Right renal pelvis (tissue), 4 donors: ENCODE measurements at regions not wholly inside any gene's neighbourhood (a gene's known extent, or its start where the extent isn't known, plus 50 kb on each side); places are given as distances from the start of the nearest gene placed in this dataset.

Experiments used
- DNase-seq, 4 donors: peaks; one replicate each; pipeline ENCODE4 v3.0.0-alpha.2; 2013; ENCODE audit warnings: low read depth in 4 of 4, low spot score in 3 of 4, missing footprints in 1 of 4

- DNase-seq = no peak
Measured at GRCh38 chr22:44616882-44617655, 84.9 kb upstream of the PRR5 start.

- DNase-seq = no peak
Measured at GRCh38 chr22:44616461-44616860, 85.5 kb upstream of the PRR5 start.

- no peak for DNase-seq
Measured at GRCh38 chr22:44615602-44616180, 86.3 kb upstream of the PRR5 start.

- no peak for DNase-seq
Measured at GRCh38 chr22:44615146-44615545, 86.9 kb upstream of the PRR5 start.

GRCh38 chr22:44613196-44613595 lies 88.8 kb upstream of the PRR5 start:
- DNase-seq = no peak

GRCh38 chr22:44611880-44612496 lies 90.0 kb upstream of the PRR5 start:
- no peak for DNase-seq

- no peak for DNase-seq
Measured at GRCh38 chr22:44610071-44610470, 91.9 kb upstream of the PRR5 start.

- no peak for DNase-seq
Measured at GRCh38 chr22:44609400-44609988, 92.5 kb upstream of the PRR5 start.

GRCh38 chr22:44608597-44609399 lies 93.2 kb upstream of the PRR5 start:
- DNase-seq = no peak

GRCh38 chr22:44606126-44606525 lies 95.9 kb upstream of the PRR5 start:
- no peak for DNase-seq

- DNase-seq = no peak
Measured at GRCh38 chr22:44605486-44605885, 96.5 kb upstream of the PRR5 start.

- no peak for DNase-seq
Measured at GRCh38 chr22:44604991-44605390, 97.0 kb upstream of the PRR5 start.

GRCh38 chr22:44604455-44604854 lies 97.5 kb upstream of the PRR5 start:
- DNase-seq = no peak

- DNase-seq = no peak
Measured at GRCh38 chr22:44603767-44604166, 98.2 kb upstream of the PRR5 start.

- no peak for DNase-seq
Measured at GRCh38 chr22:44601725-44602124, 100.3 kb upstream of the PRR5 start.

- no peak for DNase-seq
Measured at GRCh38 chr22:44601189-44601588, 100.8 kb upstream of the PRR5 start.

- no peak for DNase-seq
Measured at GRCh38 chr22:44600207-44600785, 101.7 kb upstream of the PRR5 start.

GRCh38 chr22:44599500-44600140 lies 101.6 kb upstream of the RTL6 start:
- no peak for DNase-seq

- no peak for DNase-seq
Measured at GRCh38 chr22:44599084-44599483, 101.1 kb upstream of the RTL6 start.

- DNase-seq = peak in 1 of 4 donors; percentile 51
Measured at GRCh38 chr22:44597616-44598015, 99.6 kb upstream of the RTL6 start.
